HCT116 (cell line): ENCODE measurements at regions not wholly inside any gene's neighbourhood (a gene's known extent, or its start where the extent isn't known, plus 50 kb on each side); places are given as distances from the start of the nearest gene placed in this dataset.

Experiments used
- ATF3 ChIP-seq: IDR thresholded peaks from 2 replicates; pipeline ENCODE4 v1.6.1; 2012
- CTCF ChIP-seq, 3 experiments: fragments of 200-600 bp in 1 of 3; sonication (generic) in 1 of 3; IDR thresholded peaks in 2 of 3; conservative IDR thresholded peaks in 1 of 3; 2 replicates each; pipeline ENCODE4 v1.5.1; 2012 to 2017; ENCODE audit warnings: low read depth in 2 of 3, low read length in 2 of 3, antibody characterized with exemption in 1 of 3, borderline replicate concordance in 1 of 3, control low read depth in 1 of 3, mild to moderate bottlenecking in 1 of 3, mixed read lengths in 1 of 3, mixed run types in 1 of 3, moderate library complexity in 1 of 3; ENCODE audit not compliant: insufficient read depth in 1 of 3
- EGR1 ChIP-seq: IDR thresholded peaks from 2 replicates; pipeline ENCODE4 v1.6.1; 2012; ENCODE audit warnings: low read depth
- EZH2 ChIP-seq: fragments of 200-600 bp; sonication (generic); IDR thresholded peaks from 2 replicates; pipeline ENCODE4 v1.6.1; 2017; ENCODE audit warnings: antibody characterized with exemption, mixed run types
- POLR2A ChIP-seq: IDR thresholded peaks from 2 replicates; pipeline ENCODE4 v1.7.0; 2011; ENCODE audit warnings: borderline replicate concordance; ENCODE audit not compliant: insufficient read depth, insufficient read length; ENCODE audit errors: extremely low read depth
- POLR2AphosphoS5 ChIP-seq: IDR thresholded peaks from 2 replicates; pipeline ENCODE4 v1.6.1; 2011; ENCODE audit warnings: mild to moderate bottlenecking, low read depth, low read length, moderate library complexity
- RAD21 ChIP-seq: IDR thresholded peaks from 2 replicates; pipeline ENCODE4 v1.6.1; 2012; ENCODE audit warnings: low read depth, mild to moderate bottlenecking
- REST ChIP-seq: IDR thresholded peaks from 2 replicates; pipeline ENCODE4 v1.6.1; 2012; ENCODE audit warnings: low read depth
- SIN3A ChIP-seq: IDR thresholded peaks from 2 replicates; pipeline ENCODE4 v1.6.1; 2012; ENCODE audit warnings: low read depth
- TCF7L2 ChIP-seq: IDR thresholded peaks from 2 replicates; pipeline ENCODE4 v1.7.0; 2011; ENCODE audit warnings: borderline replicate concordance, inconsistent platforms; ENCODE audit not compliant: insufficient read depth, insufficient read length; ENCODE audit errors: extremely low read depth
- ZBTB33 ChIP-seq: IDR thresholded peaks from 2 replicates; pipeline ENCODE4 v1.6.1; 2011; ENCODE audit warnings: mild to moderate bottlenecking, low read length, moderate library complexity; ENCODE audit not compliant: insufficient replicate concordance; ENCODE audit errors: extremely low read depth
- ZNF274 ChIP-seq: fragments of 200-500 bp; sonication (Bioruptor generic); IDR thresholded peaks from 2 replicates; pipeline ENCODE4 v1.6.1; 2014; ENCODE audit warnings: mild to moderate bottlenecking, low read depth, low read length, inconsistent platforms

GRCh38 chr5:165393839-165394238, 1888.4 kb downstream of the MAT2B start:
- TF ChIP-seq CTCF (IDR thresholded peaks at IDR 0.05 in 2 of 3, conservative IDR thresholded peaks at IDR 0.05 in 1 of 3; ENCODE audit: borderline replicate concordance in 1 of 3, insufficient read depth in 1 of 3, low read depth in 2 of 3, low read length in 2 of 3) = no peak
- TF ChIP-seq EGR1 = no peak
- no peak for TF ChIP-seq TCF7L2
- TF ChIP-seq POLR2A = no peak
- no peak for TF ChIP-seq ZBTB33
- no peak for TF ChIP-seq POLR2AphosphoS5
- TF ChIP-seq RAD21 = no peak
- no peak for TF ChIP-seq REST
- TF ChIP-seq EZH2 = no peak
- no peak for TF ChIP-seq ATF3
- TF ChIP-seq ZNF274 = no peak
- no peak for TF ChIP-seq SIN3A
